Activated CD4-positive, alpha-beta T cell treated with anti-CD3 and anti-CD28 coated beads, Interleukin-2, amount 10 ng/mL, durations not matched to agents 7 days and 5 days (primary cell): ENCODE measurements at regions not wholly inside any gene's neighbourhood (a gene's known extent, or its start where the extent isn't known, plus 50 kb on each side); places are given as distances from the start of the nearest gene placed in this dataset.

Experiments
- CTCF ChIA-PET: fragments of 350-600 bp; sonication (Branson Sonifier 250); formaldehyde crosslinking; loops from one replicate; lab custom pipeline; 2021; ENCODE audit warnings: antibody characterized with exemption; lab: Charles Lee
- POLR2A ChIA-PET: fragments of 350-600 bp; sonication (Branson Sonifier 250); formaldehyde crosslinking; loops from one replicate; lab custom pipeline; 2021; ENCODE audit warnings: antibody characterized with exemption; lab: Charles Lee
- DNase-seq: peaks from one replicate; pipeline ENCODE4 v3.0.0-alpha.2; 2020
- H3K27ac Mint-ChIP-seq: one replicate; pipeline ENCODE4 v1.8.0; 2021; ENCODE audit warnings: mild to moderate bottlenecking, moderate library complexity, mixed read lengths
- H3K27me3 Mint-ChIP-seq: one replicate; pipeline ENCODE4 v1.8.0; 2021; ENCODE audit warnings: mixed read lengths
- H3K36me3 Mint-ChIP-seq: one replicate; pipeline ENCODE4 v1.8.0; 2021; ENCODE audit warnings: low read depth, mixed read lengths
- H3K4me1 Mint-ChIP-seq: one replicate; pipeline ENCODE4 v1.8.0; 2021; ENCODE audit warnings: mixed read lengths
- H3K4me3 Mint-ChIP-seq: one replicate; pipeline ENCODE4 v1.8.0; 2021; ENCODE audit warnings: mild to moderate bottlenecking, moderate library complexity, mixed read lengths
- H3K9me3 Mint-ChIP-seq: one replicate; pipeline ENCODE4 v1.8.0; 2021; ENCODE audit warnings: mixed read lengths

- Mint-ChIP-seq H3K4me3 (no peak overlapping the region), H3K4me1 (no peaks in the 10 kb centered on the region), H3K36me3 (no peaks in the 10 kb centered on the region), H3K27me3 (no peaks in the 10 kb centered on the region), H3K9me3 (peaks cover 26% of the 10 kb centered on the region), H3K27ac (no peak overlapping the region)
- DNase-seq, result no peak
- CTCF ChIA-PET, result no interaction called here
- POLR2A ChIA-PET, result no interaction called here
These were observed 552.4 kb upstream of the PBX1 start for GRCh38 chr1:164006621-164007020.

- POLR2A ChIA-PET, result no interaction called here
These were observed 541.7 kb upstream of the PBX1 start for GRCh38 chr1:164017239-164017638.

DNA sequence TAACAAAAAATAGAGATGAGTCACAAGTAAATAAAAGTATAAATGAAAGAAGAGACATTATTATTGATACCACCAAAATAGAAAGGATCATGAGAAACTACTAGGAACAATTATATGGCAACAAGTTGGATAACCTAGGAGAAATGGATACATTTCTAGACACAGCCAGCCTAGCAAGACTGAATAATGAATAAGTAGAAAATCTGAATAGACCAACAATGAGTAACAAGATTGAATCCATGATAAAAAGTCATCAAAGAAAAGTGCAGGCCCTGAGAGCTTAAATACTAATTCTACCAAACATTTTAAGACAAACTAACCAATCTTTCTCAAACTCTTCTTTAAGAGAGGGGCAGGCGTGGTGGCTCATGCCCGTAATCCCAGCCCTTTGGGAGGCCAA lies 538.6 kb upstream of the PBX1 start:
- Mint-ChIP-seq H3K36me3 (no peaks in the 10 kb centered on the region), H3K4me1 (no peaks in the 10 kb centered on the region), H3K9me3 (peaks cover 16% of the 10 kb centered on the region), H3K27me3 (no peaks in the 10 kb centered on the region), H3K27ac (no peak overlapping the region), H3K4me3 (no peak overlapping the region)
- ChIA-PET POLR2A (no interaction called here), CTCF (no interaction called here)
- DNase-seq, result no peak

More at GRCh38 chr1:164017239-164017638, 541.7 kb upstream of the PBX1 start:
- DNase-seq, result no peak
- Mint-ChIP-seq H3K4me3 (no peak overlapping the region), H3K9me3 (peaks cover 13% of the 10 kb centered on the region), H3K36me3 (no peaks in the 10 kb centered on the region), H3K4me1 (no peaks in the 10 kb centered on the region), H3K27me3 (no peaks in the 10 kb centered on the region), H3K27ac (no peak overlapping the region)
- CTCF ChIA-PET, result no interaction called here

- POLR2A ChIA-PET, result no interaction called here
- CTCF ChIA-PET, result no interaction called here
- no peak overlapping the region for H3K27ac Mint-ChIP-seq
- H3K9me3 Mint-ChIP-seq, result peaks cover 16% of the 10 kb centered on the region
- no peak for DNase-seq
- no peaks in the 10 kb centered on the region for H3K4me1 Mint-ChIP-seq
- no peak overlapping the region for H3K4me3 Mint-ChIP-seq
- no peaks in the 10 kb centered on the region for H3K36me3 Mint-ChIP-seq
- H3K27me3 Mint-ChIP-seq, result no peaks in the 10 kb centered on the region
These were observed 537.2 kb upstream of the PBX1 start for GRCh38 chr1:164021813-164022212.

DNA sequence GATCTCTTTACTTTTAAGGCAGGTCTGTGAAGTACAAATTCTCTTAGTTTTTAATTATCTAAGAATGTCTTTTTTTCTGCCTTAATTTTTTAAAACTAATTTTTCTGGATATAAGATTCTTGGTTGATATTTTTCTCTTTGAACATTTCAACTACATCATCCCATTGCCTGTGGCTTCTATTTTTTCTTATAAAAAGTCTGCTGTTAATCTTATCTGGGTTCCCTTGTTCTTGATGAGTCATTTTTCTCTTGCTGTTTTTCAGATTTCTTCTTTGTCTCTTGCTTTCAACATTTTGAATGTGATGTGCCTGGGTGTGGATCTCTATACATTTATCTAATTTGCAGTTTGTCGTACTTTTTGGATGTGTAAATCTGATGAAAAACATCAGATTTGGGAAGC lies 525.2 kb upstream of the PBX1 start:
- CTCF ChIA-PET, result no interaction called here
- DNase-seq, result no peak
- H3K36me3 Mint-ChIP-seq, result no peaks in the 10 kb centered on the region
- no peak overlapping the region for H3K27ac Mint-ChIP-seq
- POLR2A ChIA-PET, result no interaction called here
- H3K4me1 Mint-ChIP-seq, result no peaks in the 10 kb centered on the region
- H3K9me3 Mint-ChIP-seq, result peaks cover 6% of the 10 kb centered on the region
- H3K27me3 Mint-ChIP-seq, result no peaks in the 10 kb centered on the region
- H3K4me3 Mint-ChIP-seq, result no peak overlapping the region

- no peak overlapping the region for H3K4me3 Mint-ChIP-seq
- H3K36me3 Mint-ChIP-seq, result no peaks in the 10 kb centered on the region
- no peaks in the 10 kb centered on the region for H3K27me3 Mint-ChIP-seq
- DNase-seq, result no peak
- no peak overlapping the region for H3K27ac Mint-ChIP-seq
- ChIA-PET POLR2A (no interaction called here), CTCF (no interaction called here)
- no peaks in the 10 kb centered on the region for H3K4me1 Mint-ChIP-seq
- no peaks in the 10 kb centered on the region for H3K9me3 Mint-ChIP-seq
These were observed 518.2 kb upstream of the PBX1 start for GRCh38 chr1:164040754-164041153.

DNA sequence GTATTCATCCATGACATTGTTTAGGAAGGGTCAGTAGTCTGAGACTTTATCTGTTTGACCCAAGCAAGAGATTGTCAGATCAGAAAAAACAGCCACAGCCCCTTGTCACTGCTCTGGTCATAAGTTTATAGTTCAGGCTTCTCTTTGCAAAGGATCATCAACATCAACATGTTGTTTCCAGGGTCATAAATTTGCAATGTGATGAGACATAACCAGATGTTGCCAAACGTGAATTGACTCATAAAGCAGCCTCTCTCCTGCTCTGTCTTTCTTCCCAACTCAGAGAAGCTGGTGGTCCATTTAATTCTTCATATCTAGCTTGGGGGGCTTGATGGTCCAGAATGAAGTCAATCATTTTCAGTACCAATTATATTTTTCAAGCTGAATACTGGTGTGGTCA lies 507.2 kb upstream of the PBX1 start:
- H3K4me3 Mint-ChIP-seq, result no peak overlapping the region
- ChIA-PET POLR2A (no interaction called here), CTCF (no interaction called here)
- no peaks in the 10 kb centered on the region for H3K4me1 Mint-ChIP-seq
- no peaks in the 10 kb centered on the region for H3K27me3 Mint-ChIP-seq
- H3K9me3 Mint-ChIP-seq, result no peaks in the 10 kb centered on the region
- no peaks in the 10 kb centered on the region for H3K36me3 Mint-ChIP-seq
- no peak overlapping the region for H3K27ac Mint-ChIP-seq
- no peak for DNase-seq

DNA sequence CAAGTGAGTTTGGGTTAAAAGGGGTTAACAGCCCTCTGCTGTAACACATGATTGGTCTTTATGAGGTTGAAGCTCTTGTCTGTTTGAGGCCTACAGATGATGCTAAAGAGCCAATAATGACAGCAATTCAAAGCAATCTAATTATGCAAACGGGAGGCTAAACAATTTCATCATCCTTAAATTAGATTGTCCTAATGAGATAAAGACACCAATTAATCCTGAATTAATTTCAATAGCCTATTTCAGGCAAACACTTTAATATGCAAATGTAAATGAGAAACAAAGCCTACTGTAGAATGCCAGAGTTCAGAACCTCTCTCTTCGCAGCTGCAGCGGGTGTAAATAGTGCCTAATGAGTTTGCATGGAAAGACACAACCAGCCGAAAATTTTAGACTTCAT lies 504.7 kb upstream of the PBX1 start:
- H3K36me3 Mint-ChIP-seq, result no peaks in the 10 kb centered on the region
- H3K4me1 Mint-ChIP-seq, result no peaks in the 10 kb centered on the region
- H3K9me3 Mint-ChIP-seq, result no peaks in the 10 kb centered on the region
- POLR2A ChIA-PET, result no interaction called here
- CTCF ChIA-PET, result no interaction called here
- no peak for DNase-seq
- no peaks in the 10 kb centered on the region for H3K27me3 Mint-ChIP-seq
- no peak overlapping the region for H3K4me3 Mint-ChIP-seq
- H3K27ac Mint-ChIP-seq, result no peak overlapping the region

DNA sequence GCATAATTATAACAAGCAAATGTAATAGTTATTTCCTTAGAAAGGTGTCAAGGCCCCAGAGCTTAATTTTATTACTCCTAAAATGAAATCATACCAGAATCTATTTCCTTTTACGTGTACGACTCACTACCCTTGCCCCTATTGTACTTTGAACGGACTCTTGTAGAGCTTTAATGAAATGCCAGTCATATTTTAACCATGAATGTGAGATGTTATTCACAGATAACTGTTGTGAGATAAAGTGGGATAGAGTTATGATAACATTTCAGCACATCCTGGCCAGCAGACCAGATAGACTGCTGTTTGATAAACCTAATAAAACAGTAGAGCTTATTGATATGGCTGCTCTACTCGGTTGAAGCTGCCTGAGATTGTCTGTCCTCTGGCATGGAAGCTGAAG lies 500.8 kb upstream of the PBX1 start:
- CTCF ChIA-PET, result no interaction called here
- Mint-ChIP-seq H3K27me3 (no peaks in the 10 kb centered on the region), H3K9me3 (no peaks in the 10 kb centered on the region), H3K4me3 (no peak overlapping the region), H3K27ac (no peak overlapping the region), H3K4me1 (no peaks in the 10 kb centered on the region), H3K36me3 (no peaks in the 10 kb centered on the region)
- DNase-seq, result no peak
- POLR2A ChIA-PET, result no interaction called here

- no peak overlapping the region for H3K27ac Mint-ChIP-seq
- no peaks in the 10 kb centered on the region for H3K27me3 Mint-ChIP-seq
- no peak for DNase-seq
- H3K4me3 Mint-ChIP-seq, result no peak overlapping the region
- ChIA-PET POLR2A (no interaction called here), CTCF (no interaction called here)
- H3K36me3 Mint-ChIP-seq, result no peaks in the 10 kb centered on the region
- H3K4me1 Mint-ChIP-seq, result no peaks in the 10 kb centered on the region
- H3K9me3 Mint-ChIP-seq, result peaks cover 2% of the 10 kb centered on the region
These were observed 497.5 kb upstream of the PBX1 start for GRCh38 chr1:164061528-164061927.

- ChIA-PET CTCF (no interaction called here), POLR2A (no interaction called here)
- no peaks in the 10 kb centered on the region for H3K36me3 Mint-ChIP-seq
- DNase-seq, result no peak
- no peaks in the 10 kb centered on the region for H3K4me1 Mint-ChIP-seq
- no peak overlapping the region for H3K4me3 Mint-ChIP-seq
- no peaks in the 10 kb centered on the region for H3K27me3 Mint-ChIP-seq
- no peak overlapping the region for H3K27ac Mint-ChIP-seq
- peaks cover 11% of the 10 kb centered on the region for H3K9me3 Mint-ChIP-seq
These were observed 494.5 kb upstream of the PBX1 start for GRCh38 chr1:164064501-164064900.

DNA sequence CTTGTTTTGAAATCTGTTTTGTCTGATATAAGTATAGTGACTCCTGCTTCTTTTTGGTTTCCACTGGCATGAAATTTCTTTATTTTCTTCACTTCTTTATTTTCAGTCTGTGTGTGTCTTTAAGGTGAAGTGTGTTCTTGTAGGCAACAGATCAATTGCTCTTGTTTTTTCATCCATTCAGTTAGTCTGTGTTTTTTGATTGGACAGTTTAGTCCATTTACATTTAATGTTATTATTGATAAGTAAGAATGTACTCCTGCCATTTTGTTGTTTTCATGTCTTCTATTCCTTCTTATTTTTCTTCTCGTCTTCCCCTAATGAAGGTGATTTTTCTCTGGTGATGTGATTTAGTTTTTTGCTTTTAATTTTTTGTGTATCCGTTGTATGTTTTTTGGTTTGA lies 487.7 kb upstream of the PBX1 start:
- no peaks in the 10 kb centered on the region for H3K27me3 Mint-ChIP-seq
- no peak overlapping the region for H3K27ac Mint-ChIP-seq
- no peak for DNase-seq
- no peaks in the 10 kb centered on the region for H3K36me3 Mint-ChIP-seq
- POLR2A ChIA-PET, result no interaction called here
- no peaks in the 10 kb centered on the region for H3K4me1 Mint-ChIP-seq
- H3K9me3 Mint-ChIP-seq, result peaks cover 29% of the 10 kb centered on the region
- CTCF ChIA-PET, result no interaction called here
- no peak overlapping the region for H3K4me3 Mint-ChIP-seq

- Mint-ChIP-seq H3K4me3 (no peak overlapping the region), H3K9me3 (peaks cover 14% of the 10 kb centered on the region), H3K4me1 (no peaks in the 10 kb centered on the region), H3K27me3 (no peaks in the 10 kb centered on the region), H3K27ac (no peak overlapping the region), H3K36me3 (no peaks in the 10 kb centered on the region)
- POLR2A ChIA-PET, result no interaction called here
- CTCF ChIA-PET, result no interaction called here
- DNase-seq, result no peak
These were observed 472.2 kb upstream of the PBX1 start for GRCh38 chr1:164086832-164087231.

GRCh38 chr1:164087906-164088453 lies 471.0 kb upstream of the PBX1 start:
- H3K27me3 Mint-ChIP-seq, result no peaks in the 10 kb centered on the region
- POLR2A ChIA-PET, result no interaction called here
- CTCF ChIA-PET, result no interaction called here
- DNase-seq, result no peak
- no peaks in the 10 kb centered on the region for H3K4me1 Mint-ChIP-seq
- no peak overlapping the region for H3K4me3 Mint-ChIP-seq
- no peak overlapping the region for H3K27ac Mint-ChIP-seq
- H3K36me3 Mint-ChIP-seq, result no peaks in the 10 kb centered on the region
- peaks cover 16% of the 10 kb centered on the region for H3K9me3 Mint-ChIP-seq
